ENCODE measurements at regions not wholly inside any gene's neighbourhood (a gene's known extent, or its start where the extent isn't known, plus 50 kb on each side); places are given as distances from the start of the nearest gene placed in this dataset.

DNA sequence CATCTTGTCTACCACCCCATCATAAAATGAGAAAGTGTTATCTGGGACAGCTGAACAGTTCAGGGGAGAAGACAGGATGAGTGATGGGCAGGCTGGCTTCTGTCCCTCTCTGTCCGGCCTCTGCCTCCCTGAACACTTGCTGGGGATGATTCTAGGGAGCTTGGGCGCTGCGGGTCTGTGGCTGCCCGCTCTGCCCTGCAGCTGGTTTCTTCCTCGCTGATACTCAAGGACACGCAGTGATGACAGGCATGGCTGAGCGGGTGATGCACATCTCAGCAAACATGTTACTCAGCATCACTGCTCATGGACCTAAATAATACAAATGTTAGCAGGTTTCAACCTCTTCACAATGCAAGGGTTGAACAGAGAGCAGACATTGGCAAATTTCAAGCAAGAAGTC is 161.1 kb downstream of the TMEM18 start:
- no peaks in the 10 kb centered on the region for H3K27me3 Mint-ChIP-seq (ENCODE audit: insufficient read depth)
- H3K36me3 ChIP-seq (ENCODE audit: control insufficient read depth, insufficient read depth, low read length): no peaks in the 10 kb centered on the region
- no peaks in the 10 kb centered on the region for H3K36me3 Mint-ChIP-seq (ENCODE audit: low read depth)
- DNase-seq: no peak
- H3K27ac ChIP-seq (ENCODE audit: low read depth, low read length): no peak overlapping the region
- H3K4me1 ChIP-seq (ENCODE audit: control insufficient read depth, insufficient read depth, low read length): peaks cover 11% of the 10 kb centered on the region
- TF ChIP-seq, protein P1, sequence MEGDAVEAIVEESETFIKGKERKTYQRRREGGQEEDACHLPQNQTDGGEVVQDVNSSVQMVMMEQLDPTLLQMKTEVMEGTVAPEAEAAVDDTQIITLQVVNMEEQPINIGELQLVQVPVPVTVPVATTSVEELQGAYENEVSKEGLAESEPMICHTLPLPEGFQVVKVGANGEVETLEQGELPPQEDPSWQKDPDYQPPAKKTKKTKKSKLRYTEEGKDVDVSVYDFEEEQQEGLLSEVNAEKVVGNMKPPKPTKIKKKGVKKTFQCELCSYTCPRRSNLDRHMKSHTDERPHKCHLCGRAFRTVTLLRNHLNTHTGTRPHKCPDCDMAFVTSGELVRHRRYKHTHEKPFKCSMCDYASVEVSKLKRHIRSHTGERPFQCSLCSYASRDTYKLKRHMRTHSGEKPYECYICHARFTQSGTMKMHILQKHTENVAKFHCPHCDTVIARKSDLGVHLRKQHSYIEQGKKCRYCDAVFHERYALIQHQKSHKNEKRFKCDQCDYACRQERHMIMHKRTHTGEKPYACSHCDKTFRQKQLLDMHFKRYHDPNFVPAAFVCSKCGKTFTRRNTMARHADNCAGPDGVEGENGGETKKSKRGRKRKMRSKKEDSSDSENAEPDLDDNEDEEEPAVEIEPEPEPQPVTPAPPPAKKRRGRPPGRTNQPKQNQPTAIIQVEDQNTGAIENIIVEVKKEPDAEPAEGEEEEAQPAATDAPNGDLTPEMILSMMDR (conservative IDR thresholded peaks at IDR 0.05): no peak
- H3K4me3 ChIP-seq (ENCODE audit: low read length): no peak overlapping the region
- no peaks in the 10 kb centered on the region for H3K27me3 ChIP-seq (ENCODE audit: control insufficient read depth, insufficient read depth, low read length, poor library complexity, severe bottlenecking)
- no peaks in the 10 kb centered on the region for H3K9me3 ChIP-seq (ENCODE audit: control insufficient read depth, low read length)
- no peak overlapping the region for H3K4me3 Mint-ChIP-seq
- peaks cover 28% of the 10 kb centered on the region for H3K4me1 Mint-ChIP-seq
- H3K9ac ChIP-seq (ENCODE audit: extremely low read depth, low read length, poor library complexity, severe bottlenecking): no peak overlapping the region
- H3K27ac Mint-ChIP-seq: no peak overlapping the region
- no peaks in the 10 kb centered on the region for H3K9me3 Mint-ChIP-seq
- 92 to 97% methylated on average over 6 to 7 of the region's 7 CpGs for whole genome bisulfite sequencing, 2 experiments (ENCODE audit: insufficient coverage in 1 of 2, insufficient read length in 1 of 2)

DNA sequence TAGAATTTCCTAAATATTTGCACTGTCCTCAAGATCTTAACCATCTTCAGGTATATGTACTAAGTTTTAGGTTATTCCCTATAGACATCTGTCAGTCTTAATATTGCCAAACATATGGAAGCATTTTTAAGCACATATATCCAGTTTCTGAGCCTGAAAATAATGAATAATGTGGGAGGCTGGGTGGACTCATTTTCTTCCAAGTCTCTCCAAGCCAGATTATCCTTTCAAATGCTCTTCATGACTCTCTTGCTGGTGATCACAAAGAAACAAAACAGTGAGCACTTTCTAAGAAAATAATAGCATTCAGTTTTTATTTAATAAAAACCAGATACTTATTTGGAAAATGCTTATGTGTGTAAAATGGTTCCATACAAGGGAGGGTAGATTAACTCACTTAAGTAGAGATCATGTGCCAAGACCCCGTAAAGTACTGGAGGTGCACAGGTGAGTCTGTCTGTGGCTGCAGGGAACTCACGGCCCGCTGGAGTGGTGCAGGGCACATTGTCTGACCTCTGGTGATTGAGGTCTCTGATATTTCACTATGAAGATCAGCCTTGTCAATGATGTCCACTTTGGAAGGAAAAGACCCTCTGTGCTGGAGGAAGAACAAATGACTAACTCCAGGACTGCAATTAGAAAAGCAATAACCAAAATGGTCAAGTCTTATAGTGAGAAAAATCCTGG is 161.6 kb downstream of the TMEM18 start:
- no peaks in the 10 kb centered on the region for H3K27me3 Mint-ChIP-seq (ENCODE audit: insufficient read depth)
- Histone ChIP-seq H3K36me3 (ENCODE audit: control insufficient read depth, insufficient read depth, low read length) (no peaks in the 10 kb centered on the region), H3K27ac (ENCODE audit: low read depth, low read length) (no peak overlapping the region), H3K27me3 (ENCODE audit: control insufficient read depth, insufficient read depth, low read length, poor library complexity, severe bottlenecking) (no peaks in the 10 kb centered on the region), H3K9ac (ENCODE audit: extremely low read depth, low read length, poor library complexity, severe bottlenecking) (no peak overlapping the region), H3K9me3 (ENCODE audit: control insufficient read depth, low read length) (no peaks in the 10 kb centered on the region), H3K4me3 (ENCODE audit: low read length) (no peak overlapping the region), H3K4me1 (ENCODE audit: control insufficient read depth, insufficient read depth, low read length) (peaks cover 11% of the 10 kb centered on the region)
- H3K4me1 Mint-ChIP-seq: peaks cover 28% of the 10 kb centered on the region
- H3K9me3 Mint-ChIP-seq: peaks cover 4% of the 10 kb centered on the region
- TF ChIP-seq, protein P1 (conservative IDR thresholded peaks at IDR 0.05): no peak
- no peak for DNase-seq
- WGBS, 2 experiments (ENCODE audit: insufficient coverage in 1 of 2, insufficient read length in 1 of 2): 95 to 97% methylated on average over 3 of the region's 3 CpGs
- no peaks in the 10 kb centered on the region for H3K36me3 Mint-ChIP-seq (ENCODE audit: low read depth)
- H3K4me3 Mint-ChIP-seq: no peak overlapping the region
- H3K27ac Mint-ChIP-seq: no peak overlapping the region

DNA sequence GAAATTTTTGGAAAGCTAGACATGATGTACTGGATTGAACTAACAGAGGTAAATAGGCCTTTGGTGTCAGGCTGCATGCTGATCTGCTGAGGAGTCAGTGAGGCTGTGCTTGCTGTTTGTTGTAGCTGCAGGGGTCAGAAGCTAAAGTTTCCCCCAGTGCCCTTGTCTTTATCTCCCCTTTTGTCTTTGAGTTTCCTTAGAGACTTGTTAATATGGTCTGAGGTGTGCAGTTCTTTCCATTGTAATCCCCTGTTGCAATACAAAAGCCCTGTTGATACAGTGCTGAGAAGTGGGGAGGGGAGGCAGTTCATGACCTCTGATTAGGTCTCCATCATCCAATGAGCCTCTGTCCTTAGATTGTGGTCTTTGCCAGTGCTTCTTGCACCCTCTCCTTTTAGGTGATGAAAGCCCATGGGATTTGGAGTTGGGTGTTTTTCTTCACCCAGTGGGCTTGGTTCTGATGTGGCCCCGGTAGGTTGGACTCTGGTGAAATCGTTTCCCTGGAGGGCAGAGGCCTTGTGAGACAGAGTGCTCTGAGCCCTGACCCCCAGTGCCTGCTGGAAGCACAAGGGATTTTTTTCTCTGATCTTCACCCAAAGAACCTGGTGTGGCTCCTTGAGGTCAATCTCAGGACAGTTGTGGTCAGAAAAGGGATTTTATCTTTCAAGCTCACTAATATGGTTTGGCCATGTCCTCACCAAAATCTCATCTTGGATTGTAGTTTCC is 163.1 kb downstream of the TMEM18 start:
- 71% methylated on average over 2 of the region's 2 CpGs; no CpG with 5 or more reads in 1 of the 2 experiments for WGBS, 2 experiments (ENCODE audit: insufficient coverage in 1 of 2, insufficient read length in 1 of 2)
- Histone ChIP-seq H3K4me3 (ENCODE audit: low read length) (peak overlapping the region; percentile 53), H3K4me1 (ENCODE audit: control insufficient read depth, insufficient read depth, low read length) (peaks cover 11% of the 10 kb centered on the region), H3K27me3 (ENCODE audit: control insufficient read depth, insufficient read depth, low read length, poor library complexity, severe bottlenecking) (no peaks in the 10 kb centered on the region), H3K36me3 (ENCODE audit: control insufficient read depth, insufficient read depth, low read length) (no peaks in the 10 kb centered on the region), H3K9ac (ENCODE audit: extremely low read depth, low read length, poor library complexity, severe bottlenecking) (no peak overlapping the region), H3K9me3 (ENCODE audit: control insufficient read depth, low read length) (no peaks in the 10 kb centered on the region), H3K27ac (ENCODE audit: low read depth, low read length) (no peak overlapping the region)
- TF ChIP-seq, protein P1 (conservative IDR thresholded peaks at IDR 0.05): no peak
- peak; percentile 60 for DNase-seq
- H3K4me1 Mint-ChIP-seq: peaks cover 28% of the 10 kb centered on the region
- peak overlapping the region; percentile 69 for H3K27ac Mint-ChIP-seq
- no peak overlapping the region for H3K4me3 Mint-ChIP-seq
- H3K36me3 Mint-ChIP-seq (ENCODE audit: low read depth): no peaks in the 10 kb centered on the region
- H3K27me3 Mint-ChIP-seq (ENCODE audit: insufficient read depth): no peaks in the 10 kb centered on the region
- peaks cover 7% of the 10 kb centered on the region for H3K9me3 Mint-ChIP-seq
